GM12873 (cell line): ENCODE measurements at regions not wholly inside any gene's neighbourhood (a gene's known extent, or its start where the extent isn't known, plus 50 kb on each side); places are given as distances from the start of the nearest gene placed in this dataset.

Source experiments
- CTCF ChIP-seq: IDR thresholded peaks from 2 replicates; pipeline ENCODE4 v1.5.1; 2012; ENCODE audit warnings: low read depth, mild to moderate bottlenecking, moderate library complexity, low read length, control low read depth; ENCODE audit not compliant: insufficient read depth; ENCODE audit errors: missing control alignments

DNA sequence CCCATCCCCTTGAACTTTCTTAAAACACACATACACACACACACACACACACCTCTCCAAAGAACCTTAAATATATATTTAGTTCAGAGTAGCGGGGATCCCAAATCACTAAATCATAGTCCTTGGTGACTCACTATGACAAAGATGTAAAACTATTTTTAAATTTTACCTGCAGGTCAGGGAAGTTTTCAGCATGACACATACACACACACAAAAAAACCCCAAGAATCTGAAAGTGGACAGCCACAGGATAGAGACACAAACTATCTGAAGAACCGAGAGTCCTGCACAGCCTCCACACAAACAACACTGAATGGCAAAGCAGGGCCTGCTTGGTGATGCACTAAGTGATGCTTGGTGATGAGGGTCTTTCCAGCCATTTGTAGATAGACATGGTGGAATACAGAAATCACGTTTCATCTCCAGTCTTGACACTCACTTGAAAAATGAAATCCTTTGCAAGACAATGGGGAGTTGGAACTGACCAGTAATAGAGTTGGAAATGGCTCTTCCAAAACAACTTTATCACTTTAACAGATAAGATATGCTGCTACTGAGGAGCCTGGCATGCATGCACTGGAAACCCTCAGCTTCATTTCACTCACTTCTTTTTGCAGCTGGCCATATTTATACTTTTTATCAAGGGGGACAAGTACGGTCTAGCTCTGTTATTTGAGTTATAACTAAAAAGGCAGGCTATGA, 307.3 kb downstream of the RAPGEF2 start:
- no peak for TF ChIP-seq CTCF

DNA sequence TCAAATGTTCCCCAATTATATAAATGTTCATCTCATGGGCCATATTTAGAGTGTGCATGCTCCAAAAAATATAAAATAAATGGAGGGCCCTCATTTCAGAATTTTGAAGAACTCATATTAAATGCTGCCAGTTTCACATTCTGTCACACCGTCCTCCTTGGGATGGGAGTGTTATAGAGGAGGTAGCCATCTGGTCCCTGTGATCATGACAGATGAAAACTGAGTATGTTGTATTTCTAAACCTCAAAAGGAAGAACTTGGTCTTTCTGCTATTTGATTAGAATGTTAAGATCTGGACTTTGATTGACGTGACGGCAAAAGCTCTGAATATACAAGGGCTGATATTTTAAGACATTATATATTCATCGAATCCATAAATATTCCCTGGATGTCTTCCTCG, 308.0 kb downstream of the RAPGEF2 start:
- TF ChIP-seq CTCF = no peak

DNA sequence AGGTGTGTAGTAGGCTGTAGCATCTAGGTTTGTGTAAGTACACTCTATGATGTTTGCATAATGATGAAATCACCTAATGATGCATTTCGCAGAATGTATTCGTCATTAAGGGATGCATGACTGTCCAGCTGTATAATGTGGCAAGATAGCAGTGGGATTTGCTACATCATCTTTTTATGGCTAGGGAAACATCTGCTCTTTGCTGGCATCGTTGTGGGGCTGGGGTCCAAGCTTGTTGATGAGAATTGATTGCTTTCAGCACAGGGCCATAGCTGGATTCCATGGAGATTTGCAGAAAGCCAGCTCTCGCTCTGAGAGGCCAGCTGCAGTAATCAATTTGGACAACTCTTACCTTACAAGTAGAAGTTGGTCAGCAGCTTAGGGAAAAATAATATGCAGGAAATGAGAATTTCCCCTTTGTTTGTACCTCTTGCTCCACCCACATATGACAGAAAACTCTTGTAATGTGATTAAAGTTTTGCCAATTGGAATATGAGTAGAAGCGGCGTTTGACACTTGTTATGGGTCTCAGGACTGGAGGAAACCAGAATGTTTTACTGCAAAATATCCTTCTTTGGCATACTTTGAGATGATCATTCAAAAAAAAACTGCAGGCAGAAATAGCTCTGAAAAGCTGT, 310.5 kb downstream of the RAPGEF2 start:
- no peak for TF ChIP-seq CTCF

DNA sequence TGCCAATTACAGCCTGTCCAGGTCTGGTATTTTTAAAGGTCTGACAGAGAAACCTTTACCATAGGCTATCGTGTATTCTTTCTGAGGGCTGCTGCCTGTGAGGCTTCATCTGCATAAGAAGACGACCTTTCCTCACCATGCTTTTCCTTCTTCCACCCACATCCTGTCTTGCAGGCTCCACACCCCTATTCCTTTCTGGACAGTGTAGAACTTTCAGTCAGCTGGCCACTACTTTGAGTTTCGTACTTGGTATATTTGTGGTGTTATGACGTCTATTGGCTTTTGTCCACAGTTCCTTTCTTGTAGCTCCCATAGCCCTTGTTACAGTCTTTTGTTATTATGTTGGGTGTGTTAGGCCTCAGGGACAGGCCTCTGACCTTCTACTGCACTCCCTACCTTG, 311.4 kb downstream of the RAPGEF2 start:
- no peak for TF ChIP-seq CTCF

- no peak for TF ChIP-seq CTCF
Observed at GRCh38 chr4:159416073-159416472, 313.2 kb downstream of the RAPGEF2 start.

DNA sequence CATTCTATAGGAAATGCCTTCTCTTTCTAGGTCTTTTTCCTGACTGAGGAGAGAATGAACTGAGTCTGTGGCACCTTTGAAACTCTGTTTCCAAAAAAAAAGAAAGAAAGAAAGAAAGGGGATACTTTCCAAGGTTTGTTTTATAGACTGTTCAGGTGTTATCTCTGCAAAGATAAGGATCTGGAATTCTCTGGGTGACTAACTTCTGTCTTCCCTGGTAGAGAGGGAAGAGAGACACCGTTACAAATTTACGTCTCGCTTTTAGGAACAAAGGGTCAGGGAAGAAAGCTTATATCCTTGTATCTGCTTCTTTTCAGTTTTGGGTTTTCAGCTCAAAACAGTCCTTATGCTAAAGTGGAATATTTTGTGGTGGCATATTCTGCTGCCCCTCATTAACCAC, 314.1 kb downstream of the RAPGEF2 start:
- TF ChIP-seq CTCF = no peak

GRCh38 chr4:159420162-159421057, 317.5 kb downstream of the RAPGEF2 start:
- TF ChIP-seq CTCF = no peak
